HAP-1 (cell line): ENCODE measurements at regions not wholly inside any gene's neighbourhood (a gene's known extent, or its start where the extent isn't known, plus 50 kb on each side); places are given as distances from the start of the nearest gene placed in this dataset.

Experiments
- DNase-seq, 2 experiments: peaks; one replicate each; pipeline ENCODE4 v3.0.0-alpha.2; 2016 to 2020; ENCODE audit warnings: low spot score in 2 of 2
- H3K27me3 ChIP-seq: fragments of 250-450 bp; sonication (Bioruptor Pico); 2 replicates; pipeline ENCODE4 v1.5.1; 2020; ENCODE audit warnings: low read depth, mild to moderate bottlenecking, moderate library complexity
- H3K36me3 ChIP-seq: fragments of 250-450 bp; sonication (Bioruptor Pico); replicated peaks from 2 replicates; pipeline ENCODE4 v1.5.1; 2020; ENCODE audit warnings: mild to moderate bottlenecking
- H3K4me1 ChIP-seq: fragments of 250-450 bp; sonication (Bioruptor Pico); 2 replicates; pipeline ENCODE4 v1.5.1; 2020; ENCODE audit warnings: mild to moderate bottlenecking
- H3K4me3 ChIP-seq: fragments of 250-450 bp; sonication (Bioruptor Pico); 2 replicates; pipeline ENCODE4 v1.5.1; 2020; ENCODE audit warnings: mild to moderate bottlenecking, moderate library complexity
- H3K9me3 ChIP-seq: fragments of 250-450 bp; sonication (Bioruptor Pico); 2 replicates; pipeline ENCODE4 v1.5.1; 2020; ENCODE audit warnings: mild to moderate bottlenecking, moderate library complexity
- in situ Hi-C: fragments of 300-500 bp; cut with MboI; formaldehyde crosslinking; loops from 3 replicates; pipeline ENCODE4 v1.14.3; 2020; ENCODE audit warnings: low sequenced_read_pairs, inconsistent platforms, mixed read lengths

DNA sequence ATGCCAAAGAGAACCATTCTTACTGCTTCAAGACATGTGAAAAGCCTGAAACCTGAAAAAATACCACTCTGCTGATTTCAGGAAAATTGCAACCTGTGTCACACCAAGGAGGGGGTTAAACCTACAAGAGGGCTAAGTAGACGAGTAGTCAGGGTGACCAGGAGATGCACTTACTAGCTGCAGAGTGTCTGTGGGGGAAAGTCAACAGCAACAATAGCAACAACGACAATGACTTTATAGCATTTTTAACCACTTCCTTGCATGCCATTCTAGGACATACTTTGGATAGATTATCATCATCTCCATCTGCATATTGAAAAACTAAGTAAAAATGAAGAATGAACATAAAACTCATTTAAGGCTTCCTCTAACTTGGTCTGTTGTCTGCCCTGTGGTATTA lies 902.7 kb downstream of the BCL11B start:
- H3K4me1 ChIP-seq, result no peaks in the 10 kb centered on the region
- in situ Hi-C loops, result no loop called here
- no peaks in the 10 kb centered on the region for H3K9me3 ChIP-seq
- H3K27me3 ChIP-seq, result no peaks in the 10 kb centered on the region
- no peak for DNase-seq
- H3K4me3 ChIP-seq, result no peak overlapping the region
- no peaks in the 10 kb centered on the region for H3K36me3 ChIP-seq

DNA sequence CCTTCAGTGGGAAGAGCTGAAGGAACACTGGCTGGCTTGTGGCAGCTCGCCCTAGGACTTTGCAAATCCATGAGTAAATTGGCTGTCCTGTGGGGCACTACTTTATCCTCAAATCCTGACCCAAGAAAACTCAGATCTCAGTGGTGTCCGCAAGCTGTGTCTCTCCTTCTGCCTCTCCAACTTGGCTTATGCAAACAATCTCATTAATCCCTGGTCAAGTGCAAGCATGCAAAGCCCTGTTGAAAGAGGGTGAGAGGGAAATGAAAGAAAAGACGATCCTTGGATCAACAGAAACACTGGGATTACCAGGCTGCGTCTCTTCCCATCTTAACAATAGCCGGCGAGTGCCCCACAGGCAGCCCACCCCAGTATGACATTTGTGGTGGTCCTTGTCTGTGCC lies 901.6 kb downstream of the BCL11B start:
- Histone ChIP-seq H3K9me3 (no peaks in the 10 kb centered on the region), H3K27me3 (no peaks in the 10 kb centered on the region), H3K36me3 (no peaks in the 10 kb centered on the region), H3K4me3 (no peak overlapping the region), H3K4me1 (no peaks in the 10 kb centered on the region)
- DNase-seq, result no peak
- in situ Hi-C loops, result no loop called here

DNA sequence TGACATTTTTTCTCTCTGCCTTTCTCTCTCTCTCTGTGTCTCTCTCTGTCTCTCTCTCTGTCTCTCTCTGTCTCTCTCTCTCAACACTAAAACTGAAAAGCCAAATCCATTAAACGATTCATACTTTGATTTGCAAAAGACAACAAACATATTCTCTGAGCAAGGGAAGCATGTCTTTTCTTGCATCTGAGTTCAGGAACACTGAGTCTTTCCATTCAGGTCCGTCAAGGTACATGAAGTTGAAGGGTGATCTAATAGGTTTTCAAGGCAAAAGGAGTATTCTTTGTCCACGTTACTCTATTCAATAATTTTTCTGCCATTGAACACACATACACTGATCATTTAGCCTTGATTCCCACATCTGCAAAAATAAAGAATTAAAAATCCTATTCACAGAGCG lies 900.9 kb downstream of the BCL11B start:
- no peaks in the 10 kb centered on the region for H3K36me3 ChIP-seq
- no peaks in the 10 kb centered on the region for H3K27me3 ChIP-seq
- H3K9me3 ChIP-seq, result no peaks in the 10 kb centered on the region
- H3K4me1 ChIP-seq, result no peaks in the 10 kb centered on the region
- DNase-seq, result no peak
- H3K4me3 ChIP-seq, result no peak overlapping the region
- in situ Hi-C loops, result no loop called here

DNA sequence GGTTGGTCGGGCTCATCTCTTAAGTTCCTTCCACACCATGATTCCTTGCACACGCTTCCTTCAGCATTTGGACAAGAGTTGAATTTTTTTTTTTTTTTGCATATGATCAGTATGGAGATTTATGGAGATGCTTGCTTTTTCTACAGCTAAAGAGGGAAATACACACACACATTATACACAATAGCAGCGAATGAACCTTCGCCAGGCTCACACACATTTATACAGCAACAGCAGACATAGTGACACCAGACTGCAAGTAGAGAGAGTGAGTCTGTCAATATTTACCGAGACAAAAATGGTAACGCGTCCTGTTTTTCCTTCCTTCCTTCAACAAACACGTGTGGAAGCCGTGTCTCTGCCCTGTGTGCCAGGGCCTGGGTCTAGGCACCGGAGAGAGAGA lies 897.9 kb downstream of the BCL11B start:
- in situ Hi-C loops, result no loop called here
- Histone ChIP-seq H3K27me3 (no peaks in the 10 kb centered on the region), H3K4me3 (no peak overlapping the region), H3K9me3 (no peaks in the 10 kb centered on the region), H3K36me3 (no peaks in the 10 kb centered on the region), H3K4me1 (no peaks in the 10 kb centered on the region)
- no peak for DNase-seq

DNA sequence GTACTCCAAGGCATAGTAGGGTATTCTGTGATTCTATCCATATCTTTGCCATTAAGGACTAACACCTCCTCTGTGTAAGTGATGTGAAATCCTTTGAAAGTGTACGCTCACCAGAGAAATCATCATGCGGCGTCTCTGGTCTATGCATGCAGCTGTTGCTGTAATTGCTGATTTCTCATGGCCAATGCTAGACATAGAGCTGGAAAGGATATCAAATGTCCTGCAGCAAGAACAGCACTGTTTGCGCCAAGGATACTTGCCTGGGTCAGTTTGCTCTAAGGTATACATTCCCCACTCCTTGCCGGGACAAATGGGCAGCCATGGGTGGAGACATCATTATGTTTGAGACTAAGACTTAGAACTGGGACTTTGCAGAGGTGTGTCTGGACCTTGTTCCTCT lies 896.4 kb downstream of the BCL11B start:
- Histone ChIP-seq H3K36me3 (no peaks in the 10 kb centered on the region), H3K27me3 (no peaks in the 10 kb centered on the region), H3K9me3 (no peaks in the 10 kb centered on the region), H3K4me3 (no peak overlapping the region), H3K4me1 (no peaks in the 10 kb centered on the region)
- DNase-seq, result no peak
- in situ Hi-C loops, result no loop called here

DNA sequence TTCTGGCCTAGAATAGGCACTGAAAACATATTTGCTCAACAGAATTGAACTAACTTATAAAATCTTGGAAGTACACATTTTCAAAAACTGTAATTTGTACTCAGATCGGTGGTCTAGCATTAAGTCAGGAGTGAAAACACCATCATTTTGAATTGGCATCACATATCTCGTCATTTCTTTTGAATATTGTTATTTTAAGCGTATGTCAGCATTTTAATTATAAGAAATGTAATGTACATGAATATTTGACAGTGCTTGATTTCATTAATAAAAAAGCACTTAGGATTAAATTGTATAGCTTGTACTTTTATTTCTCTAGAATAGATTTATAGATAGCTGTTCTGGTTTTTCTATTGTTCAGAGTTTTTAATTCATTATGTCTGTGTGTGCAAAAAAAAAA lies 892.2 kb downstream of the BCL11B start:
- Histone ChIP-seq H3K36me3 (no peaks in the 10 kb centered on the region), H3K9me3 (no peaks in the 10 kb centered on the region), H3K27me3 (no peaks in the 10 kb centered on the region), H3K4me3 (no peak overlapping the region), H3K4me1 (no peaks in the 10 kb centered on the region)
- no peak for DNase-seq
- in situ Hi-C loops, result no loop called here

DNA sequence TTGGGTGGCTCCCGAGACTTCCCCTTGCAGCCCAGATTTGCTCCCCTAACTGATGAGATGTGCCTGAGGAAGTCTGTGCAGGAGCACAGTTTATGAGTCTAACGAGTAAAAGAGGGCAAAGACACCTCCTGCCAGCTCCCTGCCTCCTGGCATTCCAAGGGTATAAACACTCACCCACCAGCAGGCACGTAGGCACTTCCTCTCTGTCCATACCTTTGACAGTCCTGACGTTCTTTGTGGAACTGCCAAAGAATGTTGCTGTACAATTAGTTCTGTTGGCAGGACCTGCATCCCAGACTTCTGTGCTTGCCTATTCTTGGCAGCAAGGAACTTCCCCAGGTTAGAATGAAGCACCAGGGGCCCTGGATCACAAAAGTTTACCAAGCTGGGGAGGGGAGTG lies 889.3 kb downstream of the BCL11B start:
- no peaks in the 10 kb centered on the region for H3K36me3 ChIP-seq
- DNase-seq, result no peak
- no peaks in the 10 kb centered on the region for H3K4me1 ChIP-seq
- H3K4me3 ChIP-seq, result no peak overlapping the region
- H3K9me3 ChIP-seq, result no peaks in the 10 kb centered on the region
- in situ Hi-C loops, result no loop called here
- H3K27me3 ChIP-seq, result no peaks in the 10 kb centered on the region

DNA sequence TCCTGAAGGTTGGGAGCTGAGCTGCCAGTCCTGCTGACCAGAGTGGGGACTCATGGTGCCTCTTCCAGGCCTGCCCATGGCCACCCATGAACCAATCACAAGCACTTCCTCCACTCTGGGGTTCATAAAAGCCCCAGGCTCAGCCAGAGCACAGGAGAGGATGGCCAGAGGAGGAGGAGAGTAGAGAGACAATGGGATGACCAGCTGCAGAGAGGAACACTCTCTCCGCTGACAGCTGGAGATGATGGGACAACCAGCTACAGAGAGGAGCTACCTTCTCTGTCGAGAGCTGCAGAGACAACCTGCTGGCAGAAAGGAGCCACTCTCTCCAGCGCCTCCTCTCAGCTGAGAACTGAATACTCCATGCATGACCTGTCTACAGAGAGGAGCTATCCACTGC lies 886.1 kb downstream of the BCL11B start:
- H3K27me3 ChIP-seq, result no peaks in the 10 kb centered on the region
- no peak for DNase-seq
- H3K9me3 ChIP-seq, result no peaks in the 10 kb centered on the region
- H3K4me3 ChIP-seq, result no peak overlapping the region
- no peaks in the 10 kb centered on the region for H3K36me3 ChIP-seq
- H3K4me1 ChIP-seq, result no peaks in the 10 kb centered on the region
- in situ Hi-C loops, result no loop called here

DNA sequence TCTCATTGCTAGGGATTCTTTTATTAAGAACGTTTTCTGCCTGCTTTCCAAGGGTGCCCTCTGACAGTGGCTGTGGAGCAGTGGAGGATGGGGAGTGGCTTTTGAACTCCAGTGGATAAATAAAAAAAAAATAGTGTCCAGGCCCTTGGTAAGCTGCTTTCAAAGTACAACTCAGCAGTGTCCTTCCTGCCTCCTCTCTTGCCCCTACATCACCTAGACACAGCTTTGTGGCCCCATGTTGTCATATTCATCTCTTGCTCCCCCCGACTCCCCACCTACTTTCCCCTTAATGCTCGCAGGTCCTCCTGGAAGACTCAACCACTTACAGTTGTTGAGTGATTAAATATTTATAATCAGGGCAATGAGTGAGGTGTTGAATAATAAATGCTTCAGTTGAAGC lies 880.9 kb downstream of the BCL11B start:
- no peaks in the 10 kb centered on the region for H3K4me1 ChIP-seq
- in situ Hi-C loops, result no loop called here
- H3K4me3 ChIP-seq, result no peak overlapping the region
- H3K27me3 ChIP-seq, result no peaks in the 10 kb centered on the region
- DNase-seq, result no peak
- no peaks in the 10 kb centered on the region for H3K36me3 ChIP-seq
- H3K9me3 ChIP-seq, result no peaks in the 10 kb centered on the region

DNA sequence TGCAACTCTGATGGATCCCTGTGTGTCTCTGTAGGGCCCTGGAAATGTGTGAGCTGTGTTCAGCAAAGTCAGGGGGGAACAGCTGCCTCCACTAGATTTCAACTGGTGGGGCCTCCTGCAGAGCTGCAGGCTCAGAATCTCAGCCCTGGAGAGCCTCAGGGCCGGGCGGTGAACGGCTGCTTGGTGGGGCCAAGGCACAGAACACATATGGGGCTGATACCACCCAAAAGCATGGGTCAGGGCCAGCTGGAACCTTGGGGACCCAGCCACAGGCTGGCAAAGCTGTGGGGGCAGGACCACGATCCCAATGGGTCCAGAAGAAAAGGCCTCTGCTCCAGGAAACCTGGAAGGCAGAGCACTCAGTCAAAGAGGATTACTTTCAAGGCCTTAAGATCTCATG lies 878.5 kb downstream of the BCL11B start:
- Histone ChIP-seq H3K36me3 (no peaks in the 10 kb centered on the region), H3K9me3 (no peaks in the 10 kb centered on the region), H3K27me3 (no peaks in the 10 kb centered on the region), H3K4me1 (no peaks in the 10 kb centered on the region), H3K4me3 (no peak overlapping the region)
- DNase-seq, result no peak
- in situ Hi-C loops, result no loop called here

DNA sequence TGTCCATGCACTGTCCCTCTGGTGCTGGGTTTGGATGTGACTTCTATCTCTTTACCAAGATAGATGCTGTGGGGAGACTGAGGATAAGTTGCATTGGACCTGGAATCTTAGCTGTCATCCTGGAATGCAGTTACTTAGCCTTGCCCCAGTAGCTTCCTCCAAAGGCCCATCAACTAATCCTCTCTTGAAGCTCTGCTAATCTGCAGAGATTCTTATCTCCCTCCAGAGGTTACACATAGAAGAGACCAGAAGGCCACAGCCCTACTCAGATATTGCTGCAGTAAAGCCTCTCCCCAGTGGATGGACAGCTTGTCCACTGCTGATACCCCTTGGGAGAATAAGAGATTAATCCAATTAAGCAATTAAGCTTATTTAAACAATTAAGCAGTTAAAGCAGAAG lies 867.2 kb downstream of the BCL11B start:
- in situ Hi-C loops, result no loop called here
- H3K4me1 ChIP-seq, result no peaks in the 10 kb centered on the region
- no peaks in the 10 kb centered on the region for H3K9me3 ChIP-seq
- no peak for DNase-seq
- no peaks in the 10 kb centered on the region for H3K36me3 ChIP-seq
- H3K27me3 ChIP-seq, result no peaks in the 10 kb centered on the region
- H3K4me3 ChIP-seq, result no peak overlapping the region

DNA sequence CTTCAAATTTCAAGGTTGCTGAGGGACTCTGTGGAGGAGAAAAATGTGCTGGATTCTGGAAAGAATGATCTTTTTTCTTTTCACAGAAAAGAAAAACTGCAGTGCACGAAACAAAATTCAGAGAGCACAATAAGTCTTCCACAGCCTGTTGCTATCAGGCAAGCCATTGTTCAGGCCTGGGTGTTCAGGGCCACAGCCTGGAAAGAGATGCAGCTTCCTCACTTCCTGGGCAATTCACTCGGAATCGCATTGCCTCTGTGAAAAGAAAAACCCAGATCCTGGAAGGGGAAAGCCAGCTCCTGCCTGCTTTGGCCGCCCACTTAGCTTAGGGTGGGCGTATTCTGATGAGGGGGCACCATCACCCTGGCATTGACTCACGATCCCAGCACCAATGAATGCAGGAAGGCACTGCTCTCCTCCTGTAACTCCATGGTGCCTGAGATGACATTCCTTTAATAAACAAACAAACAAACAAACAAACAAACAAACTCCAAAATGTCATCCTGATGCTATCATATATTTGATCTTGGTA lies 863.9 kb downstream of the BCL11B start:
- Histone ChIP-seq H3K36me3 (no peaks in the 10 kb centered on the region), H3K27me3 (no peaks in the 10 kb centered on the region), H3K4me1 (no peaks in the 10 kb centered on the region), H3K4me3 (no peak overlapping the region), H3K9me3 (no peaks in the 10 kb centered on the region)
- in situ Hi-C loops, result no loop called here
- no peak for DNase-seq

DNA sequence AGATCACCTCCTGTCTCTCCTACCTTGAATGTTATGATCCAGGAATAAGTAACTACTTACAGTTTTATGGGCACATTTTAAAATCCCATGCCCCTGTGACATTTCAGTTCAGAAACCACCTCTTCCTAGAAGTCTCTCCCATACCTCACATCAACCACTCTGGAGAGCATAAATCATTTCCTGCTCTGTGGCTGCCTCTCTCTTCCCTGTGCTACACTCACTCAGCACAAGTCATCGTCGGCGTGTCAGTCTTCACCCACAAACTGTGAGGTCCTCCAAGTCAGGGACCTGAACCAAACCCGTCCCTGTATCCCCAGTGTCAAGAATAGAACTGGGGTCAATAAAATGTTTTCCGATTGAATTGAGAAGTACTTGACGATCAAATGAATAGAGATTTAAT lies 863.3 kb downstream of the BCL11B start:
- in situ Hi-C loops, result no loop called here
- H3K27me3 ChIP-seq, result no peaks in the 10 kb centered on the region
- H3K36me3 ChIP-seq, result no peaks in the 10 kb centered on the region
- no peak for DNase-seq
- no peaks in the 10 kb centered on the region for H3K9me3 ChIP-seq
- no peak overlapping the region for H3K4me3 ChIP-seq
- H3K4me1 ChIP-seq, result no peaks in the 10 kb centered on the region

DNA sequence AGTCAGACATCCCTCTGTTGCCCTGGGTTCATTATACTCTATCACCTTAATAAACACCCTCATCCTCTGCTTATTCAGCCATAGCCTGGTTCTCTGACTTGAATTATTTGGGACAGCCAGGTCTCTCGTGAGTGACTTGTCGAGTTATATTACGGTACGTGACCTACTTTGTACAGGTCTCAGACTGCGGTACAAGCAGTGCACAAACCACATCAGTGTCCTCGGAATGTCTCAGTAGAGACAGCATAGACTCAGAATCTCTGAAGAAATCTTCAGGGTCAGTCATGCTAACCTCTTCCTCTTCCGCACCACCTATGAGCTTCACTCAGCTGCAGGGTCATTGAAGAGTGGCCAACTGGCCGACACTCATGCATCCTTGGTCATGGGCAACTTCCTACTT lies 860.8 kb downstream of the BCL11B start:
- no peaks in the 10 kb centered on the region for H3K9me3 ChIP-seq

DNA sequence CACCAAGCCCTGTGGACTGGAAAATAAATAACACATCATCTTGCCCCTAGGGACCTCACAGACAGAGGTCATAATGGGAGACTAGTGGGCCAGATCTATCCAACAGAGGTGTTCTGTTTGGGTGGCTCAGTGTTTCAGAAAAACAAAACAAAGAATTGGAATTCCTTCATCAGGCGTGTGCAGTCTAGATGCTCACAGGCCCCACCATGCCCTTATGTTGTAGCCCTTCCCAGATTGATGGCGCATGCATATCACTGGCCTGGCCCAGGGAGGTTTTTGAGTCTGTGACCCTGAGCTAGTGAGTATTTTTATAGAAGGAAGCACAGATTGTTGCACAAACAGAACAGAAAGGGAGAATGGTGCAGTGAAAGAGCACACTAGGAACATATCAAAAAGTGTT lies 859.6 kb downstream of the BCL11B start:
- H3K36me3 ChIP-seq, result no peaks in the 10 kb centered on the region
- no peaks in the 10 kb centered on the region for H3K27me3 ChIP-seq
- no peak for DNase-seq
- no peak overlapping the region for H3K4me3 ChIP-seq
- no peaks in the 10 kb centered on the region for H3K9me3 ChIP-seq
- no peaks in the 10 kb centered on the region for H3K4me1 ChIP-seq
- in situ Hi-C loops, result no loop called here

More for the DNA sequence above, 860.8 kb downstream of the BCL11B start:
- Histone ChIP-seq H3K4me3 (no peak overlapping the region), H3K27me3 (no peaks in the 10 kb centered on the region), H3K4me1 (no peaks in the 10 kb centered on the region), H3K36me3 (no peaks in the 10 kb centered on the region)
- DNase-seq, result no peak
- in situ Hi-C loops, result no loop called here
